ENCODE measurements at regions not wholly inside any gene's neighbourhood (a gene's known extent, or its start where the extent isn't known, plus 50 kb on each side); places are given as distances from the start of the nearest gene placed in this dataset.

DNA sequence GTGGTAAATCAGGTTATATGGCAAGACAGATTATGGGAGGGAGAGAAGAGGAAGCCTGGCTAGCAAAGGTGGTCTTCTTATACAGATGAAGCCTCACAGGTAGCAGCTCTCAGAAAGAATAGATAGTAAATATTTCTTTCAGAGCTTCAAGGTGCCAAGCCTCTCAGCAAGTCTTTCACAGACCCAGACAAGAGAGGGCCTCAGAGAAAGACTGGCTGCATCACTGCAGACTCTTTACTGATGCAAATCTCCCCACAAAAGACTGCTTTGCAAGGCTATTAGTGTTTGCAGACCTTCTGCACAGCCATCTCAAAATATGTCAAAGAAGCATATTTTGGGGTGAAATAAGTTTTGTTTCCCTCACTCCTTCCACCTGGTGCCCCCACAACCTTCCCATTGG is 372.4 kb upstream of the RND3 start:
- Histone ChIP-seq H3K9me3 (no peaks in the 10 kb centered on the region), H3K27ac (ENCODE audit: low read length) (no peak overlapping the region), H3K27me3 (replicated peaks in 1 of 2; ENCODE audit: control insufficient read depth in 2 of 2, extremely low read depth in 1 of 2, insufficient read depth in 2 of 2, low read length in 1 of 2) (no peaks in the 10 kb centered on the region), H3K4me3 (ENCODE audit: control insufficient read depth in 1 of 2, extremely low read depth in 1 of 2, low read length in 1 of 2) (no peak overlapping the region), H3K36me3 (ENCODE audit: control insufficient read depth in 2 of 2, extremely low read depth in 1 of 2, insufficient read depth in 1 of 2, low read length in 1 of 2) (no peaks in the 10 kb centered on the region), H3K4me1 (ENCODE audit: control insufficient read depth in 1 of 2, extremely low read depth in 1 of 2, insufficient read depth in 2 of 2, low read length in 2 of 2) (no peaks in the 10 kb centered on the region)
- ChIA-PET POLR2A (no interaction called here), CTCF (interaction anchor here in 1 of 2 donors (0.7 kb wide), 1 partner anchor 1483 kb away, joined by 3 read pairs; no protein-coding TSS in a partner anchor)
- H3K9me3 Mint-ChIP-seq, result peaks cover 0 to 5% (median 4%) of the 10 kb centered on the region in 3 donors
- H3K36me3 Mint-ChIP-seq, result no peaks in the 10 kb centered on the region
- H3K4me3 Mint-ChIP-seq, result no peak overlapping the region
- no peak for DNase-seq
- H3K4me1 Mint-ChIP-seq, result no peaks in the 10 kb centered on the region
- no peak for ATAC-seq (replicated peaks in 1 of 4)
- H3K27me3 Mint-ChIP-seq, result peaks cover 0 to 3% of the 10 kb centered on the region in 2 donors
- H3K27ac Mint-ChIP-seq, result no peak overlapping the region

DNA sequence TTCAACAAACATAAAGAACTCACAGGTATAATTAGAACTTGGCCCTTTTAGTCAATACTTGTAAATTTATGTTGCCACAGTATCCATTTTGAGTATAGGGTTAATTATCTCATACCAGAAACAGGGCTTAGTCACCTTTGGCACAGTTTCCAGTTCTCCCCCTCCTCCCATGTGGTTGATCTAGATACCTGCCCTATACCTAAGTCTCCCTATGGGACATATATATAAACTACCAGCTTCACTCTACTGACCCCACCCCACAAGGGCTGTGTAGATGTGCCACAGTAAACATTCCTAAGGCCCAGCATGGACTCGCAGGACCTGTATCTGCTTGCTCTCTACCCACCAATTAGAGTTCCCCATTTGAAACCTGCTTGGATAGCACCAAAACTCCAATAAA is 371.7 kb upstream of the RND3 start:
- Histone ChIP-seq H3K9me3 (no peaks in the 10 kb centered on the region), H3K27ac (ENCODE audit: low read length) (no peak overlapping the region), H3K4me1 (ENCODE audit: control insufficient read depth in 1 of 2, extremely low read depth in 1 of 2, insufficient read depth in 2 of 2, low read length in 2 of 2) (no peaks in the 10 kb centered on the region), H3K36me3 (ENCODE audit: control insufficient read depth in 2 of 2, extremely low read depth in 1 of 2, insufficient read depth in 1 of 2, low read length in 1 of 2) (no peaks in the 10 kb centered on the region), H3K4me3 (ENCODE audit: control insufficient read depth in 1 of 2, extremely low read depth in 1 of 2, low read length in 1 of 2) (no peak overlapping the region), H3K27me3 (replicated peaks in 1 of 2; ENCODE audit: control insufficient read depth in 2 of 2, extremely low read depth in 1 of 2, insufficient read depth in 2 of 2, low read length in 1 of 2) (no peaks in the 10 kb centered on the region)
- H3K4me1 Mint-ChIP-seq, result no peaks in the 10 kb centered on the region
- peaks cover 0 to 3% of the 10 kb centered on the region in 2 donors for H3K27me3 Mint-ChIP-seq
- ChIA-PET CTCF (interaction anchor here in 1 of 2 donors (0.7 kb wide), 1 partner anchor 1484 kb away, joined by 3 read pairs; no protein-coding TSS in a partner anchor), POLR2A (no interaction called here)
- H3K36me3 Mint-ChIP-seq, result no peaks in the 10 kb centered on the region
- H3K9me3 Mint-ChIP-seq, result no peaks in the 10 kb centered on the region
- DNase-seq (no peak), ATAC-seq (replicated peaks in 1 of 4) (no peak)
- H3K4me3 Mint-ChIP-seq, result no peak overlapping the region
- WGBS (ENCODE audit: insufficient coverage), result 100% methylated on average over 1 of the region's 1 CpG
- no peak overlapping the region for H3K27ac Mint-ChIP-seq

DNA sequence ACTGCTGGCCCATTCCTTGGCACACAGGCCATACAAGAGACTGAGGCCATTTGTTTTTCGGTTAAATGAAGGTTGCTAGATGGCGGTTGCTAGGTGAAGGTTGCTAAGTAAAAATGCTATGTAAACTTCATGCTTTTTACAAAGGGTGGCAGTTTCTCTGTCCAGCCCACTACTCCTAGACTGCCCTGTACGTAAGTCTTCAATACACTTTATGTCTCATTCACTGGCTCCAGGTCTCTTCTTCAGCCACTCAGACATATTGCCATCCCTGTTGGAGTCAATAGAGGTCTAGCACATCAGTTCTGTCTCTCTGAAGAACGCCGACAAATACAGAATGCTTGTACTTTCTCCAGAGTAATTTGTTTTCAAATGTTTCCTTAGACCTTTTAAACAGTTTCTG is 370.9 kb upstream of the RND3 start:
- Mint-ChIP-seq H3K4me1 (no peaks in the 10 kb centered on the region), H3K4me3 (no peak overlapping the region), H3K27ac (no peak overlapping the region), H3K27me3 (peaks cover 0 to 3% of the 10 kb centered on the region in 2 donors), H3K36me3 (no peaks in the 10 kb centered on the region), H3K9me3 (no peaks in the 10 kb centered on the region)
- no peak for DNase-seq
- Histone ChIP-seq H3K27me3 (replicated peaks in 1 of 2; ENCODE audit: control insufficient read depth in 2 of 2, extremely low read depth in 1 of 2, insufficient read depth in 2 of 2, low read length in 1 of 2) (no peaks in the 10 kb centered on the region), H3K9me3 (no peaks in the 10 kb centered on the region), H3K4me1 (ENCODE audit: control insufficient read depth in 1 of 2, extremely low read depth in 1 of 2, insufficient read depth in 2 of 2, low read length in 2 of 2) (no peaks in the 10 kb centered on the region), H3K36me3 (ENCODE audit: control insufficient read depth in 2 of 2, extremely low read depth in 1 of 2, insufficient read depth in 1 of 2, low read length in 1 of 2) (no peaks in the 10 kb centered on the region), H3K4me3 (ENCODE audit: control insufficient read depth in 1 of 2, extremely low read depth in 1 of 2, low read length in 1 of 2) (no peak overlapping the region), H3K27ac (ENCODE audit: low read length) (no peak overlapping the region)
- CTCF ChIA-PET, result no interaction called here
- no peak for ATAC-seq (replicated peaks in 1 of 4)
- POLR2A ChIA-PET, result no interaction called here
- 100% methylated on average over 1 of the region's 5 CpGs for WGBS (ENCODE audit: insufficient coverage)

DNA sequence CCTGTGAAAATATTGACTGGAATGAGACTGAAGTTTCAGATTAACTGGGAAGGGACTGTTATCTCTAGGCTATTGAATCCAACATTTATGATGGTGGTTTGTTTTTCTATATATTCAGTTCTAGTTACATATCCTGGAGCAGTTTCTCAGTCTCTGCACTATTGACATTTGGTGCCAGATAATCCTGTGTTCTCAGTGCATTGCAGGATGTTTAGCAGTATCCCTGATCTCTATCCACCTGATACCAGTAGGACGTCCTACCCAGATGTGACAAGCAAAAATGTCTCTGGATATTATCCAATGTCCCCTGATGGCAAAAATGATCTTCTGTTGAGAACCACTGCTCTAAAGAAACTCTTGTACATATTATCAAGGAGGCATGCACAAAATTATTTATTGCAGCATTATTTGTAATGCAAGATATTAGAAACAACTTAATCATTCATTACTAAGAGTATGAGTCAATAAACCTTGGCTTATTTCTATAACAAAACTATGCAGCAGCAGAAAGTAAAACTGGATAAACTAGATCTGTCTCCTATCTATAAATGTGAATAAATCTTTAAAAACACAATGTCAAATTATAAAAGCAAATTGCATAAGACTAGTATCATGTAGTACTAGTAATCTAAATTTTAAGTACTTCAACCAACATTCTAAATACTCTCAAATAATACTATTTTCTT is 369.3 kb upstream of the RND3 start:
- H3K4me1 Mint-ChIP-seq, result no peaks in the 10 kb centered on the region
- peaks cover 0 to 3% of the 10 kb centered on the region in 2 donors for H3K27me3 Mint-ChIP-seq
- no peaks in the 10 kb centered on the region for H3K36me3 Mint-ChIP-seq
- no peaks in the 10 kb centered on the region for H3K36me3 ChIP-seq (ENCODE audit: control insufficient read depth in 2 of 2, extremely low read depth in 1 of 2, insufficient read depth in 1 of 2, low read length in 1 of 2)
- no peak overlapping the region for H3K27ac ChIP-seq (ENCODE audit: low read length)
- ChIA-PET CTCF (no interaction called here), POLR2A (no interaction called here)
- H3K4me3 ChIP-seq (ENCODE audit: control insufficient read depth in 1 of 2, extremely low read depth in 1 of 2, low read length in 1 of 2), result no peak overlapping the region
- ATAC-seq (replicated peaks in 1 of 4), result no peak
- H3K4me3 Mint-ChIP-seq, result no peak overlapping the region
- H3K4me1 ChIP-seq (ENCODE audit: control insufficient read depth in 1 of 2, extremely low read depth in 1 of 2, insufficient read depth in 2 of 2, low read length in 2 of 2), result no peaks in the 10 kb centered on the region
- no peak for DNase-seq
- H3K9me3 Mint-ChIP-seq, result no peaks in the 10 kb centered on the region
- no peak overlapping the region for H3K27ac Mint-ChIP-seq
- no peaks in the 10 kb centered on the region for H3K27me3 ChIP-seq (replicated peaks in 1 of 2; ENCODE audit: control insufficient read depth in 2 of 2, extremely low read depth in 1 of 2, insufficient read depth in 2 of 2, low read length in 1 of 2)
- no peaks in the 10 kb centered on the region for H3K9me3 ChIP-seq
- WGBS (ENCODE audit: insufficient coverage), result no CpG with 5 or more reads among the region's 1 CpG

DNA sequence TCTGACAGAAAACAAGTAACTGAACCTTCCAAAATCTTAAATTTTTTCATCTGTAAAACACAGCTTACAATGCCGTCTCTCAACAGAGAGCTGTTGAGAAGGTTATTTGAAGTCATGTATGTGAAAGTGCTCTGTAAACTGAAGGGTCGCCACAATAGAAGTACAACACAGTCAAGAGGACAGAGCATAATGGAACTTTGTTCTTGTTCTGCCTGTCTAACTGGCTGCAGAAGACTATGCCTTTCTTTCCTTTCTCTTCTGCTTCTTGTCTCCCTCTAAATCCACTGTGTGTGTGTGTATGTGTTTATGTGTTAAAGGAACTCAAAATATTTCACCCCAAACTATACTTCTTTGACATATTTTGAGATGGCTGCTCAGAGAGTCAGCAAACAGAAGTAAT is 365.8 kb upstream of the RND3 start:
- no peaks in the 10 kb centered on the region for H3K9me3 ChIP-seq
- POLR2A ChIA-PET, result no interaction called here
- Mint-ChIP-seq H3K27ac (no peak overlapping the region), H3K4me3 (no peak overlapping the region), H3K4me1 (no peaks in the 10 kb centered on the region), H3K27me3 (peaks cover 0 to 6% of the 10 kb centered on the region in 2 donors), H3K9me3 (no peaks in the 10 kb centered on the region), H3K36me3 (no peaks in the 10 kb centered on the region)
- H3K4me3 ChIP-seq (ENCODE audit: control insufficient read depth in 1 of 2, extremely low read depth in 1 of 2, low read length in 1 of 2), result no peak overlapping the region
- 43% methylated on average over 2 of the region's 2 CpGs for WGBS (ENCODE audit: insufficient coverage)
- peaks cover 0 to 5% of the 10 kb centered on the region in 2 experiments for H3K27me3 ChIP-seq (replicated peaks in 1 of 2; ENCODE audit: control insufficient read depth in 2 of 2, extremely low read depth in 1 of 2, insufficient read depth in 2 of 2, low read length in 1 of 2)
- DNase-seq (no peak), ATAC-seq (replicated peaks in 1 of 4) (no peak)
- H3K36me3 ChIP-seq (ENCODE audit: control insufficient read depth in 2 of 2, extremely low read depth in 1 of 2, insufficient read depth in 1 of 2, low read length in 1 of 2), result no peaks in the 10 kb centered on the region
- CTCF ChIA-PET, result no interaction called here
- H3K27ac ChIP-seq (ENCODE audit: low read length), result no peak overlapping the region
- H3K4me1 ChIP-seq (ENCODE audit: control insufficient read depth in 1 of 2, extremely low read depth in 1 of 2, insufficient read depth in 2 of 2, low read length in 2 of 2), result no peaks in the 10 kb centered on the region

DNA sequence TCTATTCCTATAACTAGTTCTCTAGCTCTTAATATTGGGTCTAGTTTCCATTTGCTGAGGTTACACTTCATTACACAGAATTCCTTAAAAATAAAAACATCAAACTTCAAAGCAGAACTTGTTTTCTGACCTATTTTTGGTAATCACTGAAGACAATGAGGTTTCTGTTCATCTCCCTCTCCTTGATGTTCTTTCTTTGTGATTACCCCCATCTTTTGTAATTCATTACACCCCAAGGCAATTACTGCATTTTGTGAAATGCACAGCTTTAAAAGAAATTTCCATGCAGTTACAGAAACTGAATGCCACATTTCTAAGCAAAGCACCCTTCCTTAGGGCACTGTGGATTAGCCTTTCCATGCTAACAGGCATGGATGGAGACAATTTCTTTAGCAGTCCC is 363.2 kb upstream of the RND3 start:
- ChIA-PET POLR2A (interaction anchor here in 1 of 2 donors (0.5 kb wide), 1 partner anchor 30 kb away, joined by 3 read pairs; no protein-coding TSS in a partner anchor), CTCF (no interaction called here)
- Mint-ChIP-seq H3K27me3 (peaks cover 0 to 10% of the 10 kb centered on the region in 2 donors), H3K27ac (no peak overlapping the region), H3K4me1 (no peaks in the 10 kb centered on the region), H3K9me3 (no peaks in the 10 kb centered on the region), H3K36me3 (no peaks in the 10 kb centered on the region), H3K4me3 (no peak overlapping the region)
- no peak for ATAC-seq (replicated peaks in 1 of 4)
- H3K4me1 ChIP-seq (ENCODE audit: control insufficient read depth in 1 of 2, extremely low read depth in 1 of 2, insufficient read depth in 2 of 2, low read length in 2 of 2), result no peaks in the 10 kb centered on the region
- DNase-seq, result no peak
- no peaks in the 10 kb centered on the region for H3K9me3 ChIP-seq
- H3K27me3 ChIP-seq (replicated peaks in 1 of 2; ENCODE audit: control insufficient read depth in 2 of 2, extremely low read depth in 1 of 2, insufficient read depth in 2 of 2, low read length in 1 of 2), result peaks cover 0 to 5% of the 10 kb centered on the region in 2 experiments
- no peaks in the 10 kb centered on the region for H3K36me3 ChIP-seq (ENCODE audit: control insufficient read depth in 2 of 2, extremely low read depth in 1 of 2, insufficient read depth in 1 of 2, low read length in 1 of 2)
- H3K27ac ChIP-seq (ENCODE audit: low read length), result no peak overlapping the region
- H3K4me3 ChIP-seq (ENCODE audit: control insufficient read depth in 1 of 2, extremely low read depth in 1 of 2, low read length in 1 of 2), result no peak overlapping the region

DNA sequence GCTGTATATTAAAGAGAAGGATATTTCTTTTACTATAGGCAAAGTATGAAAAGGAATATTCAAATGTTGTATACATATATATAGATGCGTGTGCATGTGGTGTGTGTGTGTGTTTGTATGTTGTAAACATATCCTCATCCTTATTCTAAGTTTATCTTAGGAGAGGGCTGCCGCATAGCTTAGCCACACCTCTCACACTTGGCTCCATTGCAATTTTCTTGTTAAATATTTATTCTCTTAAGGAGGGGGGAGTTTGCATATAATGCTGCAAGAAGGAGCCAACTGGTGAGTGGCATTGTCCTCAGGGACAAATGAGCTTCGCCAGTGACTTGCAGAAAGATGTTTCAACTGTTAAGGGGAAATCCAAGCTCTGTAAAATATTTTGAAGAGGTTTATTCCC is 360.1 kb upstream of the RND3 start:
- no peaks in the 10 kb centered on the region for H3K9me3 Mint-ChIP-seq
- ChIA-PET CTCF (interaction anchor here in 1 of 2 donors (0.6 kb wide), 1 partner anchor 18 kb away, joined by 3 read pairs; no protein-coding TSS in a partner anchor), POLR2A (interaction anchor here in 1 of 2 donors (0.5 kb wide), 1 partner anchor 1034 kb away, joined by 15 read pairs; no protein-coding TSS in a partner anchor)
- ATAC-seq (replicated peaks in 1 of 4), result no peak
- no peak overlapping the region for H3K4me3 Mint-ChIP-seq
- H3K27ac Mint-ChIP-seq, result no peak overlapping the region
- no peak for DNase-seq
- no peaks in the 10 kb centered on the region for H3K4me1 ChIP-seq (ENCODE audit: control insufficient read depth in 1 of 2, extremely low read depth in 1 of 2, insufficient read depth in 2 of 2, low read length in 2 of 2)
- H3K36me3 ChIP-seq (ENCODE audit: control insufficient read depth in 2 of 2, extremely low read depth in 1 of 2, insufficient read depth in 1 of 2, low read length in 1 of 2), result no peaks in the 10 kb centered on the region
- H3K27me3 ChIP-seq (replicated peaks in 1 of 2; ENCODE audit: control insufficient read depth in 2 of 2, extremely low read depth in 1 of 2, insufficient read depth in 2 of 2, low read length in 1 of 2), result peaks cover 0 to 9% of the 10 kb centered on the region in 2 experiments
- H3K4me3 ChIP-seq (ENCODE audit: control insufficient read depth in 1 of 2, extremely low read depth in 1 of 2, low read length in 1 of 2), result no peak overlapping the region
- H3K27ac ChIP-seq (ENCODE audit: low read length), result no peak overlapping the region
- H3K36me3 Mint-ChIP-seq, result no peaks in the 10 kb centered on the region
- H3K27me3 Mint-ChIP-seq, result peaks cover 2 to 10% of the 10 kb centered on the region in 2 donors
- 36% methylated on average over 1 of the region's 3 CpGs for WGBS (ENCODE audit: insufficient coverage)
- no peaks in the 10 kb centered on the region for H3K4me1 Mint-ChIP-seq
- H3K9me3 ChIP-seq, result no peaks in the 10 kb centered on the region

Data from T-cell (primary cell).